GM18858 (cell line): ENCODE measurements at regions not wholly inside any gene's neighbourhood (a gene's known extent, or its start where the extent isn't known, plus 50 kb on each side); places are given as distances from the start of the nearest gene placed in this dataset.

Source experiments
- ATAC-seq: cut with Tn5 transposase; IDR thresholded peaks from one replicate; pipeline ENCODE4 v1.9.1; 2021; ENCODE audit not compliant: unreplicated experiment

GRCh38 chr17:12575641-12576040, 90.0 kb upstream of the MYOCD start:
- no peak for ATAC-seq

GRCh38 chr17:12579288-12579687, 86.4 kb upstream of the MYOCD start:
- ATAC-seq = no peak

- ATAC-seq = no peak
Measured at GRCh38 chr17:12580640-12581039, 85.0 kb upstream of the MYOCD start.

- ATAC-seq = no peak
Measured at GRCh38 chr17:12584727-12585126, 81.0 kb upstream of the MYOCD start.

GRCh38 chr17:12588531-12588930, 77.2 kb upstream of the MYOCD start:
- no peak for ATAC-seq

- ATAC-seq = no peak
Measured at GRCh38 chr17:12590417-12590816, 75.3 kb upstream of the MYOCD start.

- ATAC-seq = no peak
Measured at GRCh38 chr17:12591021-12591735, 74.5 kb upstream of the MYOCD start.

- no peak for ATAC-seq
Measured at GRCh38 chr17:12592941-12593340, 72.7 kb upstream of the MYOCD start.

- ATAC-seq = no peak
Measured at GRCh38 chr17:12596961-12597360, 68.7 kb upstream of the MYOCD start.

- no peak for ATAC-seq
Measured at GRCh38 chr17:12597895-12598294, 67.8 kb upstream of the MYOCD start.

GRCh38 chr17:12599186-12599920, 66.3 kb upstream of the MYOCD start:
- no peak for ATAC-seq

- no peak for ATAC-seq
Measured at GRCh38 chr17:12600349-12600748, 65.3 kb upstream of the MYOCD start.

- ATAC-seq = no peak
Measured at GRCh38 chr17:12603566-12603965, 62.1 kb upstream of the MYOCD start.

GRCh38 chr17:12605222-12605621, 60.5 kb upstream of the MYOCD start:
- no peak for ATAC-seq

GRCh38 chr17:12613566-12613965, 52.1 kb upstream of the MYOCD start:
- ATAC-seq = no peak
